ENCODE measurements at regions not wholly inside any gene's neighbourhood (a gene's known extent, or its start where the extent isn't known, plus 50 kb on each side); places are given as distances from the start of the nearest gene placed in this dataset.

DNA sequence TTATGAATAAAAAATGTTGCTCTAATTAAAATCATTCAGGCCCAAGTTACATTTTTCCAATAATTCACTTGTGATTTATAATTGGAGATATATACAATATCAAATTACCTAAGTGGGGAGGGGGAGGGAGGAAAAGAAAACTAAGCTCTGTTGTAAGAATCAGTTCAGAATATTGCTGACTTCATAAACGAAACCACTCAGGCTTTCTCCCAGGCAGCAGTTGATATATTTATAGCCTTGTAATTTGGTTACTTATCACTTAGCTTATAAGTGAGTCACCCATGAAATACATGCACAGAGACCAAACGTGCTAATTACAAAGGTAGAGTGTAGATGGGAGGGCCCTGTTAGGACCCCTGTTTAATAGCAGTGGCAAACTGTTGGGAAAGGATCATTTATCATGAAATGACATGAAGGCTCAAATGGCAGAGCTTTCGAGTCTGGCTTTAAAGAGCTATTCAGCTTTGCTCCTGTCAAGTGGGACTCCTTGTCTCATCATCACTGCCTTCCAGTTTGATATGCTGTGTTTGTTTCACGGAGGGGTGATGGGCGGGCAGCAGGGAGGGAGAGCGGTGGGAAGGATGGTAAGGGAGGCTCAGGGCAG is 105.6 kb upstream of the PGRMC2 start:
- no peaks in the 10 kb centered on the region for H3K36me3 ChIP-seq
- H3K9me3 ChIP-seq: no peaks in the 10 kb centered on the region
- peaks cover 48% of the 10 kb centered on the region for H3K4me1 ChIP-seq
- no peaks in the 10 kb centered on the region for H3K27me3 ChIP-seq
- no peak for TF ChIP-seq POLR2AphosphoS5 (IDR thresholded peaks at IDR 0.05)
- TF ChIP-seq EP300 (IDR thresholded peaks at IDR 0.05): no peak
- TF ChIP-seq, protein P1, sequence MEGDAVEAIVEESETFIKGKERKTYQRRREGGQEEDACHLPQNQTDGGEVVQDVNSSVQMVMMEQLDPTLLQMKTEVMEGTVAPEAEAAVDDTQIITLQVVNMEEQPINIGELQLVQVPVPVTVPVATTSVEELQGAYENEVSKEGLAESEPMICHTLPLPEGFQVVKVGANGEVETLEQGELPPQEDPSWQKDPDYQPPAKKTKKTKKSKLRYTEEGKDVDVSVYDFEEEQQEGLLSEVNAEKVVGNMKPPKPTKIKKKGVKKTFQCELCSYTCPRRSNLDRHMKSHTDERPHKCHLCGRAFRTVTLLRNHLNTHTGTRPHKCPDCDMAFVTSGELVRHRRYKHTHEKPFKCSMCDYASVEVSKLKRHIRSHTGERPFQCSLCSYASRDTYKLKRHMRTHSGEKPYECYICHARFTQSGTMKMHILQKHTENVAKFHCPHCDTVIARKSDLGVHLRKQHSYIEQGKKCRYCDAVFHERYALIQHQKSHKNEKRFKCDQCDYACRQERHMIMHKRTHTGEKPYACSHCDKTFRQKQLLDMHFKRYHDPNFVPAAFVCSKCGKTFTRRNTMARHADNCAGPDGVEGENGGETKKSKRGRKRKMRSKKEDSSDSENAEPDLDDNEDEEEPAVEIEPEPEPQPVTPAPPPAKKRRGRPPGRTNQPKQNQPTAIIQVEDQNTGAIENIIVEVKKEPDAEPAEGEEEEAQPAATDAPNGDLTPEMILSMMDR (IDR thresholded peaks at IDR 0.05): no peak
- TF ChIP-seq POLR2A (IDR thresholded peaks at IDR 0.05): no peak
- H3K4me3 ChIP-seq: no peak overlapping the region
- peak overlapping the region; percentile 74 for H3K27ac ChIP-seq
- DNase-seq (ENCODE audit: low spot score in 2 of 2): no peak
- WGBS: 42% methylated on average over 6 of the region's 6 CpGs

DNA sequence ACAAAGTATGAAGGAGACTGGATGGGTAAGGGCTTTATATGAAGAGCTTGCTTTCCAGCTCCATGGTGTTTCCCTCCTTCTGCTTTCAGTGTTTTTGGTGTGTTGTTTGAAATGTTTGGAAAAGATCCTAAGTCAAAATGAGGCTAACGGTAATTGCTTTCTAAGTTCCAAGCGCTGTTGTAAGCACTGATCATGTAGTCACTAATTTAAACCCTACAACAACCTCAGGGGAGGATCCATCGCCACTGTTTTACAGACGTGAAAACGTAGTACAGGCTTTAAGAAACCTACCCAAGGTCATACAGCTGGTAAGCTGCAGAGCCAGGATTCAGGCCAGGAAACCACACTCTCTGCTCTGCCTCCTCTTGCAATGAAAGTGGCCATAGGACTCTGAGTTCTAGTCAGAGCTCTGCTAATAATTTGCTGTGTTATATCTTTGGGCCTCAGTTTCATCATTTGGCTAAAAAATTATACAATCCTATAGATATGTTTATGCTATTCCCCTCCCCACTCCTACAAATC is 102.9 kb upstream of the PGRMC2 start:
- no peaks in the 10 kb centered on the region for H3K36me3 ChIP-seq

DNA sequence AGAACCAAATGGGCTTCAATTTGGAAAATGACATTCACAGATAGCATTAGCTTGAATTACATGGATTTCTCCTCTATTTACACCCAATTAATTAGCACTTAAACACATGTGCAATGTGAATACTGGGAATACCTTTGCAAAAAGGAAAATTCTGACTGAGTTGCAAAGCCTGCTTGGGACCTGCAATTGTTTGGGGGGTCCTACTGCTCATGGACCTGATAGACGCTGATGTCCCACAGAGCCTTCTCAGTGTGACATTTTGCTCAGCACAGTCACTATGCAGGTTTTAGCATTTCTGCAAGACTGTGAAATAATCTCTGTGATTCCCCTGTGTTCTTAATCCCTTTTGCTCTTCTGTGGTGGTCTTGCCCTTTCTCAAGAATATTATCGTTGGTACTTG is 101.2 kb upstream of the PGRMC2 start:
- TF ChIP-seq POLR2A (IDR thresholded peaks at IDR 0.05) (no peak), EP300 (IDR thresholded peaks at IDR 0.05) (no peak), POLR2AphosphoS5 (IDR thresholded peaks at IDR 0.05) (no peak)
- TF ChIP-seq, protein P1 (IDR thresholded peaks at IDR 0.05): no peak
- 96% methylated on average over 2 of the region's 2 CpGs for WGBS
- no peak overlapping the region for H3K4me3 ChIP-seq
- no peak overlapping the region for H3K27ac ChIP-seq
- no peaks in the 10 kb centered on the region for H3K9me3 ChIP-seq
- peaks cover 68% of the 10 kb centered on the region for H3K4me1 ChIP-seq
- DNase-seq (ENCODE audit: low spot score in 2 of 2): no peak
- H3K27me3 ChIP-seq: no peaks in the 10 kb centered on the region
- no peaks in the 10 kb centered on the region for H3K36me3 ChIP-seq

More for the DNA sequence above, 102.9 kb upstream of the PGRMC2 start:
- no peak for TF ChIP-seq POLR2A (IDR thresholded peaks at IDR 0.05)
- TF ChIP-seq EP300 (IDR thresholded peaks at IDR 0.05): no peak
- TF ChIP-seq POLR2AphosphoS5 (IDR thresholded peaks at IDR 0.05): no peak
- TF ChIP-seq, protein P1 (IDR thresholded peaks at IDR 0.05): no peak
- Histone ChIP-seq H3K4me3 (no peak overlapping the region), H3K4me1 (peaks cover 75% of the 10 kb centered on the region), H3K9me3 (no peaks in the 10 kb centered on the region), H3K27me3 (no peaks in the 10 kb centered on the region), H3K27ac (no peak overlapping the region)
- WGBS: 65% methylated on average over 5 of the region's 5 CpGs
- DNase-seq (ENCODE audit: low spot score in 2 of 2): no peak

DNA sequence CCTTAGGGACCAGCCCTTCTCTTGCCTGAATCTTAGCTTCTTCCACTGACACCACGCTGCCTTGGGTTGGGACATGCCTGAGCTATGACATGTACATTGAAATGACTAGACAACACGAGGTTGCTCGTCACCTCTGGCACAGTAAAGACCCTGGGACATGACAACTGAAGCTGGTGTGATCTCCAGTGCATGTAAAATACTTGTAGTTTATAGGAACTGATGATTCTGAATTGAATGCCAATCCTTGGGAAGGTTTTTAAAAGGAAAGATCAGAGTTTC is 100.7 kb upstream of the PGRMC2 start:
- Histone ChIP-seq H3K36me3 (no peaks in the 10 kb centered on the region), H3K27me3 (no peaks in the 10 kb centered on the region), H3K4me1 (peaks cover 63% of the 10 kb centered on the region), H3K4me3 (no peak overlapping the region), H3K9me3 (no peaks in the 10 kb centered on the region), H3K27ac (peak overlapping the region; percentile 92)
- no peak for TF ChIP-seq POLR2AphosphoS5 (IDR thresholded peaks at IDR 0.05)
- no peak for TF ChIP-seq POLR2A (IDR thresholded peaks at IDR 0.05)
- TF ChIP-seq, protein P1 (IDR thresholded peaks at IDR 0.05): no peak
- no peak for TF ChIP-seq EP300 (IDR thresholded peaks at IDR 0.05)
- WGBS: 50% methylated on average over 3 of the region's 3 CpGs
- DNase-seq (ENCODE audit: low spot score in 2 of 2): no peak

DNA sequence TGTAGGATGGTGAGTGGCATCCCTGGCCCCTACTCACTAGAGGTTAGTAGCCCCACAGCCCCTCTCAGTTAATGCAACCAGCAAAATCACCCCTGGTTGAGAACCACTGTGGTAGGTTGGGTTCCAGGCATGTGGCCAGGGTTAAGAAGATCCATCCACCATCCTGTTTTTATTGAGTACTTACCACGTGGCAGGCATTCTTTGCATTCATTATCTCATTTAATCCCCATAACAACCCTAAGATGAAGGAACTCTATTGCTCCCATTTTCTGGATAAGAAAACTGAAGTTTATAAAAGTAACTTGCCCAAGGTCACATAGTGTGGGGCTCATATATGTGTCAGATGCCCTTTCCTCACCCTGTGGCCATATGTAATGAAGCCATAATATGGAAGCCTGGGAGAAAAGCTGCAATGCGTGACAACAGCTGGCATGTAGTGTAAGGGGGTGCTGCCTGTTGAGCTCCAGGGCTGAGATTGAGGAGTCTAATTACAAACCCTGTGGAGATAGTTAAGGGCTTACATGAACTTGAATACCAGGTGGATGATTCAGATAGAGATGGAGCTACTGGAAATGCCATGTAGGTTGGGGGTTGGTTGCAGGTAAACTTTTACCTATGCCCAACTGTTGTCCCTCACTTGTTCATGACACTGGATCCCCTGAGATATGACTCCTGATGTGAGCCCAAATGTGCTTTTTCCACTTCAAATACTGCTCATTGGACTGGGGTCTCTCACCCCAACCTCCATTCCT is 100.2 kb upstream of the PGRMC2 start:
- no peaks in the 10 kb centered on the region for H3K9me3 ChIP-seq
- H3K36me3 ChIP-seq: no peaks in the 10 kb centered on the region
- H3K27ac ChIP-seq: peak overlapping the region; percentile 92
- no peaks in the 10 kb centered on the region for H3K27me3 ChIP-seq
- no peak for TF ChIP-seq POLR2A (IDR thresholded peaks at IDR 0.05)
- TF ChIP-seq, protein P1 (IDR thresholded peaks at IDR 0.05): no peak
- TF ChIP-seq POLR2AphosphoS5 (IDR thresholded peaks at IDR 0.05): no peak
- TF ChIP-seq EP300 (IDR thresholded peaks at IDR 0.05): no peak
- H3K4me1 ChIP-seq: peaks cover 58% of the 10 kb centered on the region
- no peak for DNase-seq (ENCODE audit: low spot score in 2 of 2)
- WGBS: 57% methylated on average over 2 of the region's 2 CpGs
- H3K4me3 ChIP-seq: no peak overlapping the region

Measured in suprapubic skin (tissue), 4 donors.